SU-DHL-6 (cell line): ENCODE measurements at regions not wholly inside any gene's neighbourhood (a gene's known extent, or its start where the extent isn't known, plus 50 kb on each side); places are given as distances from the start of the nearest gene placed in this dataset.

Experiments
- H2AFZ ChIP-seq: fragments of 200-600 bp; sonication (generic); 2 replicates; pipeline ENCODE4 v1.6.1; 2014; ENCODE audit warnings: low read depth, mild to moderate bottlenecking, moderate library complexity, mixed read lengths, antibody characterized with exemption, low read length; ENCODE audit not compliant: severe bottlenecking
- H3F3A ChIP-seq: fragments of 200-600 bp; shearing (Covaris generic); 2 replicates; pipeline ENCODE4 v1.6.0; 2016; ENCODE audit warnings: antibody characterized with exemption, mild to moderate bottlenecking; ENCODE audit not compliant: insufficient read depth
- H3K27ac ChIP-seq: fragments of 200-600 bp; sonication (generic); 2 replicates; pipeline ENCODE4 v1.5.1; 2016; ENCODE audit warnings: low read depth, mild to moderate bottlenecking, low read length, moderate library complexity, mixed read lengths
- H3K27me3 ChIP-seq: fragments of 200-600 bp; sonication (generic), shearing (Covaris generic); 2 replicates; pipeline ENCODE4 v1.6.0; 2014; ENCODE audit warnings: mild to moderate bottlenecking, low read length
- H3K36me3 ChIP-seq: fragments of 200-600 bp; sonication (generic); 2 replicates; pipeline ENCODE4 v1.6.1; 2014; ENCODE audit warnings: mild to moderate bottlenecking, low read length, mixed read lengths
- H3K4me2 ChIP-seq: fragments of 300-600, 200-600 bp; shearing (Covaris generic), sonication (generic); 2 replicates; pipeline ENCODE4 v1.6.0; 2014; ENCODE audit warnings: low read length, low read depth, mild to moderate bottlenecking; ENCODE audit not compliant: poor library complexity, severe bottlenecking
- H3K4me3 ChIP-seq: fragments of 200-600 bp; sonication (generic); 2 replicates; pipeline ENCODE4 v1.5.1; 2014; ENCODE audit warnings: antibody characterized with exemption, low read length, mild to moderate bottlenecking, mixed read lengths; ENCODE audit not compliant: insufficient read depth, poor library complexity, severe bottlenecking
- H3K79me2 ChIP-seq: fragments of 200-600 bp; sonication (generic); 2 replicates; pipeline ENCODE4 v1.6.1; 2014; ENCODE audit warnings: mild to moderate bottlenecking, low read length, moderate library complexity; ENCODE audit not compliant: insufficient read depth
- H3K9ac ChIP-seq: fragments of 200-600 bp; sonication (generic); 2 replicates; pipeline ENCODE4 v1.7.0; 2014; ENCODE audit warnings: mild to moderate bottlenecking, low read length
- H3K9me2 ChIP-seq: fragments of 200-600 bp; sonication (generic); replicated peaks from 2 replicates; pipeline ENCODE4 v1.6.1; 2014; ENCODE audit warnings: low read length; ENCODE audit not compliant: insufficient read depth
- H3K9me3 ChIP-seq: fragments of 200-600 bp; sonication (generic); 2 replicates; pipeline ENCODE4 v1.6.1; 2014; ENCODE audit warnings: low read length, mixed read lengths; ENCODE audit not compliant: insufficient read depth
- H4K20me1 ChIP-seq: fragments of 200-600 bp; sonication (generic); 2 replicates; pipeline ENCODE4 v1.6.1; 2014; ENCODE audit warnings: low read depth, mild to moderate bottlenecking, antibody characterized with exemption, low read length, moderate library complexity, mixed read lengths
- CTCF ChIP-seq: fragments of 200-600 bp; sonication (generic); IDR thresholded peaks from one replicate; pipeline ENCODE4 v1.5.1; 2017; ENCODE audit warnings: antibody characterized with exemption, mild to moderate bottlenecking, low read length, moderate library complexity; ENCODE audit not compliant: insufficient read depth, poor library complexity, severe bottlenecking
- EZH2phosphoT487 ChIP-seq: fragments of 200-600 bp; sonication (generic), shearing (Covaris generic); conservative IDR thresholded peaks from 2 replicates; pipeline ENCODE4 v1.6.1; 2018; ENCODE audit warnings: mild to moderate bottlenecking, antibody characterized with exemption, low read length, moderate library complexity, mixed read lengths

- TF ChIP-seq CTCF: no peak
- TF ChIP-seq EZH2phosphoT487: no peak
- Histone ChIP-seq H3K36me3 (no peaks in the 10 kb centered on the region), H3K27me3 (no peaks in the 10 kb centered on the region), H3K9me3 (no peaks in the 10 kb centered on the region), H3K9ac (no peak overlapping the region), H4K20me1 (no peaks in the 10 kb centered on the region), H3K27ac (no peak overlapping the region), H3K79me2 (no peaks in the 10 kb centered on the region), H3F3A (no peaks in the 10 kb centered on the region), H3K4me2 (no peak overlapping the region), H3K4me3 (no peak overlapping the region), H2AFZ (no peak overlapping the region), H3K9me2 (no peaks in the 10 kb centered on the region)
These were observed 218.6 kb upstream of the ASIC2 start for GRCh38 chr17:33511670-33512069.

- TF ChIP-seq EZH2phosphoT487 (no peak), CTCF (no peak)
- no peaks in the 10 kb centered on the region for H3F3A ChIP-seq
- H3K4me2 ChIP-seq: no peak overlapping the region
These were observed 219.0 kb upstream of the ASIC2 start for GRCh38 chr17:33512113-33512512.

GRCh38 chr17:33513769-33514168, 220.7 kb upstream of the ASIC2 start:
- no peaks in the 10 kb centered on the region for H3K36me3 ChIP-seq
- H3K4me2 ChIP-seq: no peak overlapping the region
- no peak overlapping the region for H3K4me3 ChIP-seq
- no peak overlapping the region for H3K27ac ChIP-seq
- H3K27me3 ChIP-seq: no peaks in the 10 kb centered on the region
- H3K9ac ChIP-seq: no peak overlapping the region
- TF ChIP-seq EZH2phosphoT487: no peak
- TF ChIP-seq CTCF: no peak
- no peak overlapping the region for H2AFZ ChIP-seq
- H3F3A ChIP-seq: no peaks in the 10 kb centered on the region
- no peaks in the 10 kb centered on the region for H3K9me2 ChIP-seq
- H3K9me3 ChIP-seq: no peaks in the 10 kb centered on the region
- H3K79me2 ChIP-seq: no peaks in the 10 kb centered on the region
- no peaks in the 10 kb centered on the region for H4K20me1 ChIP-seq

More at GRCh38 chr17:33512113-33512512, 219.0 kb upstream of the ASIC2 start:
- H3K9ac ChIP-seq: no peak overlapping the region
- H3K36me3 ChIP-seq: no peaks in the 10 kb centered on the region
- no peak overlapping the region for H3K4me3 ChIP-seq
- no peaks in the 10 kb centered on the region for H3K9me2 ChIP-seq
- no peaks in the 10 kb centered on the region for H3K27me3 ChIP-seq
- no peaks in the 10 kb centered on the region for H4K20me1 ChIP-seq
- no peaks in the 10 kb centered on the region for H3K79me2 ChIP-seq
- no peak overlapping the region for H2AFZ ChIP-seq
- H3K27ac ChIP-seq: no peak overlapping the region
- no peaks in the 10 kb centered on the region for H3K9me3 ChIP-seq
